K562 (cell line): ENCODE measurements at regions not wholly inside any gene's neighbourhood (a gene's known extent, or its start where the extent isn't known, plus 50 kb on each side); places are given as distances from the start of the nearest gene placed in this dataset.

ENCODE experiments used
- ATAC-seq: fragments of 200-7000 bp; cut with Tn5 transposase; 3 replicates; pipeline ENCODE4 v1.9.1; 2020; ENCODE audit warnings: moderate library complexity
- BruUV-seq: library from RNA; stranded (reverse); fragments of 400-500 nt; replicated peaks from 2 replicates; lab custom pipeline; 2021; lab: Mats Ljungman, UMichigan
- CTCF ChIA-PET: fragments of 300-600 bp; formaldehyde crosslinking; extraction: SDS; loops from one replicate; lab custom pipeline; 2021; ENCODE audit warnings: low intra/inter-chr PET ratio; lab: Yijun Ruan, JAX
- POLR2A ChIA-PET: fragments of 300-600, 350-650 bp; sonication (Branson Sonifier 250); formaldehyde crosslinking; extraction: SDS; loops from one replicate; lab custom pipeline; 2021; ENCODE audit warnings: antibody characterized with exemption, inconsistent platforms; lab: Yijun Ruan, JAX
- DNase-seq, 4 experiments: peaks; one replicate each; pipeline versions ENCODE4 v3.0.0 to v3.0.0-alpha.2; 2011 to 2018; ENCODE audit warnings: low spot score in 3 of 4, mixed read lengths in 3 of 4; ENCODE audit errors: extremely low read depth in 1 of 4
- FAIRE-seq: peaks from 2 replicates; lab custom pipeline; 2011; peaks lifted over from hg19 to GRCh38; lab: Jason Lieb, UNC
- H2AFZ ChIP-seq: 2 replicates; pipeline ENCODE4 v1.6.0; 2011; ENCODE audit warnings: low read depth, low read length, control low read depth, inconsistent platforms
- H3K27ac ChIP-seq: fragments of 200-600 bp; 3 replicates; pipeline ENCODE4 v1.8.0; 2011; ENCODE audit warnings: low read depth, mild to moderate bottlenecking, control low read depth, inconsistent platforms, low read length, moderate library complexity, mixed read lengths; ENCODE audit errors: extremely low read depth
- H3K27me3 ChIP-seq, 2 experiments: fragments of 300-600 bp in 1 of 2; 2 replicates in 1 of 2; 3 replicates in 1 of 2; pipeline versions ENCODE4 v1.6.0 to v1.8.0; 2011; ENCODE audit warnings: inconsistent platforms in 2 of 2, low read length in 2 of 2, mild to moderate bottlenecking in 1 of 2, mixed read lengths in 1 of 2, moderate library complexity in 1 of 2; ENCODE audit not compliant: control insufficient read depth in 2 of 2, insufficient read depth in 2 of 2
- H3K36me3 ChIP-seq: fragments of 300-600 bp; 3 replicates; pipeline ENCODE4 v1.8.0; 2011; ENCODE audit warnings: mild to moderate bottlenecking, low read length, inconsistent platforms; ENCODE audit not compliant: control insufficient read depth, insufficient read depth
- H3K4me1 ChIP-seq, 2 experiments: fragments of 200-600 bp in 1 of 2; replicated peaks in 1 of 2; 2 replicates in 1 of 2; 3 replicates in 1 of 2; pipeline versions ENCODE4 v1.5.1 to v1.8.0; 2011; ENCODE audit warnings: inconsistent platforms in 2 of 2, low read length in 2 of 2, mild to moderate bottlenecking in 1 of 2, mixed read lengths in 1 of 2, moderate library complexity in 1 of 2; ENCODE audit not compliant: control insufficient read depth in 2 of 2, insufficient read depth in 2 of 2
- H3K4me2 ChIP-seq: 2 replicates; pipeline ENCODE4 v1.6.1; 2011; ENCODE audit warnings: low read length, control low read depth, inconsistent platforms, mixed read lengths; ENCODE audit not compliant: insufficient read depth
- H3K4me3 ChIP-seq: fragments of 200-600 bp; sonication (generic), shearing (Covaris generic); 2 replicates; pipeline ENCODE4 v1.5.1; 2016; ENCODE audit warnings: control low read depth, inconsistent platforms
- H3K79me2 ChIP-seq: fragments of 200-600 bp; 3 replicates; pipeline ENCODE4 v1.8.0; 2011; ENCODE audit warnings: low read length, inconsistent platforms; ENCODE audit not compliant: control insufficient read depth, insufficient read depth
- H3K9ac ChIP-seq, 2 experiments: 2 replicates each; pipeline versions ENCODE4 v1.6.0 to v1.6.1; 2011; ENCODE audit warnings: low read depth in 2 of 2, low read length in 2 of 2, control low read depth in 1 of 2, inconsistent platforms in 1 of 2, mild to moderate bottlenecking in 1 of 2, mixed read lengths in 1 of 2; ENCODE audit not compliant: insufficient read depth in 1 of 2
- H3K9me1 ChIP-seq: one replicate; pipeline ENCODE4 v1.6.0; 2011; ENCODE audit warnings: inconsistent platforms, mild to moderate bottlenecking, low read length, moderate library complexity; ENCODE audit not compliant: control insufficient read depth, insufficient read depth
- H3K9me3 ChIP-seq: replicated peaks from 2 replicates; pipeline ENCODE4 v1.5.1; 2011; ENCODE audit warnings: low read depth, low read length, inconsistent platforms; ENCODE audit not compliant: control insufficient read depth, insufficient read depth
- H4K20me1 ChIP-seq: replicated peaks from 2 replicates; pipeline ENCODE4 v1.6.1; 2011; ENCODE audit warnings: low read length, inconsistent platforms, mixed read lengths; ENCODE audit not compliant: control insufficient read depth, insufficient read depth
- ARID2 ChIP-seq: fragments of 450-650 bp; IDR thresholded peaks from 2 replicates; pipeline ENCODE4 v1.6.1; 2017; ENCODE audit warnings: antibody characterized with exemption, mild to moderate bottlenecking
- MTA1 ChIP-seq: fragments of 450-650 bp; IDR thresholded peaks from 2 replicates; pipeline ENCODE4 v1.6.1; 2017; ENCODE audit warnings: borderline replicate concordance
- PTTG1 ChIP-seq: fragments of 450-650 bp; IDR thresholded peaks from 2 replicates; pipeline ENCODE4 v1.6.1; 2016; ENCODE audit warnings: low read depth, mild to moderate bottlenecking, missing genetic modification characterization, missing compliant biosample characterization
- TBL1XR1 ChIP-seq, 2 experiments: IDR thresholded peaks; 2 replicates each; pipeline ENCODE4 v1.6.1; 2012; ENCODE audit warnings: improper control_type of control experiment in 2 of 2, low read length in 2 of 2, mild to moderate bottlenecking in 1 of 2
- ZBTB8A ChIP-seq: fragments of 450-650 bp; IDR thresholded peaks from 2 replicates; pipeline ENCODE4 v1.6.1; 2018; ENCODE audit warnings: mild to moderate bottlenecking, moderate library complexity; ENCODE audit not compliant: partially characterized antibody
- ZKSCAN3 ChIP-seq: fragments of 250-450 bp; sonication (Bioruptor Pico); IDR thresholded peaks from 2 replicates; pipeline ENCODE4 v1.4.0; 2020
- ZNF668 ChIP-seq: fragments of 250-450 bp; sonication (Bioruptor Pico); IDR thresholded peaks from 2 replicates; pipeline ENCODE4 v1.8.0; 2022; ENCODE audit warnings: mild to moderate bottlenecking, inconsistent platforms
- WGBS: fragments of 100-300 bp; shearing (Covaris generic); methylation state at CpG from one replicate; pipeline ENCODE4 v1.1.6; 2016; ENCODE audit warnings: low coverage, mixed read lengths; ENCODE audit not compliant: insufficient coverage; ENCODE audit errors: missing lambda C conversion rate; 5-methylcytosine and 5-hydroxymethylcytosine counted together
- in situ Hi-C: fragments of 300-500 bp; cut with MboI; formaldehyde crosslinking; loops from 4 replicates; pipeline ENCODE4 v1.15.0; 2018; ENCODE audit warnings: inconsistent platforms, mixed read lengths
- intact Hi-C: fragments of 100-400 bp; cut with micrococcal nuclease; formaldehyde crosslinking; loops from 2 replicates; pipeline ENCODE4 v1.14.2; 2022
- TF ChIP-seq, protein P1 (sequence below): fragments of 250-450 bp; sonication (Bioruptor Pico); IDR thresholded peaks from 2 replicates; pipeline ENCODE4 v1.4.0; 2020; ENCODE audit warnings: mild to moderate bottlenecking
- TF ChIP-seq, protein P2 (sequence below): fragments of 250-450 bp; sonication (Bioruptor Pico); IDR thresholded peaks from 2 replicates; pipeline ENCODE4 v1.4.0; 2020; ENCODE audit warnings: mild to moderate bottlenecking, moderate library complexity, borderline replicate concordance
- TF ChIP-seq, protein P3 (sequence below): sonication (generic); formaldehyde crosslinking; IDR thresholded peaks from 2 replicates; pipeline ENCODE4 v1.8.0; 2023; ENCODE audit warnings: mild to moderate bottlenecking, missing genetic modification reagents

DNA sequence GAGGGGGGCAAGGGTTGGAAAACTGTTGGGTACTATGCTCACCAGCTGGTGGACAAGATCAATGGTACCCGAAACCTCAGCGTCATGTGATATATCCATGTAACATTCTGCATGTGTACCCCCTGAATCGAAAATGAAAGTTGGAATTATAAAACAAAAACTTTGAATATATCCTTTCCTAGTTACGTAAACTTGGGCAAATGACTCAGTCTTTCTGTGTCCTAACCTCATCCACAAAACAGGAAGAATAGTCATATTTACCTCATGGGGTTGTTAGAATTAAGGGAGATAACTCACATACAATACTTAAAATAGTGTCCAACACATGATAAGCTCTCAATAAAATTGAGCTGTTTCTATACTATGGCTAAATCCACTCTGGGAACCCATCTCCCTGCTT lies 620.1 kb upstream of the KIRREL3 start:
- ChIA-PET CTCF (no interaction called here), POLR2A (no interaction called here)
- Histone ChIP-seq H3K9ac (no peak overlapping the region), H4K20me1 (no peaks in the 10 kb centered on the region), H3K27ac (no peak overlapping the region), H3K4me1 (no peaks in the 10 kb centered on the region), H3K79me2 (no peaks in the 10 kb centered on the region), H3K9me1 (no peaks in the 10 kb centered on the region), H3K36me3 (no peaks in the 10 kb centered on the region), H3K4me2 (no peak overlapping the region), H3K4me3 (no peak overlapping the region), H3K9me3 (no peaks in the 10 kb centered on the region; the same call in 1 of the 2 replicates), H2AFZ (no peak overlapping the region), H3K27me3 (no peaks in the 10 kb centered on the region)
- no peak for TF ChIP-seq ZNF668 (CRISPR knock-in tag)
- TF ChIP-seq ZKSCAN3: no peak
- TF ChIP-seq, protein P1, sequence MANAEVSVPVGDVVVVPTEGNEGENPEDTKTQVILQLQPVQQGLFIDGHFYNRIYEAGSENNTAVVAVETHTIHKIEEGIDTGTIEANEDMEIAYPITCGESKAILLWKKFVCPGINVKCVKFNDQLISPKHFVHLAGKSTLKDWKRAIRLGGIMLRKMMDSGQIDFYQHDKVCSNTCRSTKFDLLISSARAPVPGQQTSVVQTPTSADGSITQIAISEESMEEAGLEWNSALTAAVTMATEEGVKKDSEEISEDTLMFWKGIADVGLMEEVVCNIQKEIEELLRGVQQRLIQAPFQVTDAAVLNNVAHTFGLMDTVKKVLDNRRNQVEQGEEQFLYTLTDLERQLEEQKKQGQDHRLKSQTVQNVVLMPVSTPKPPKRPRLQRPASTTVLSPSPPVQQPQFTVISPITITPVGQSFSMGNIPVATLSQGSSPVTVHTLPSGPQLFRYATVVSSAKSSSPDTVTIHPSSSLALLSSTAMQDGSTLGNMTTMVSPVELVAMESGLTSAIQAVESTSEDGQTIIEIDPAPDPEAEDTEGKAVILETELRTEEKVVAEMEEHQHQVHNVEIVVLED: no peak
- TF ChIP-seq, protein P2, sequence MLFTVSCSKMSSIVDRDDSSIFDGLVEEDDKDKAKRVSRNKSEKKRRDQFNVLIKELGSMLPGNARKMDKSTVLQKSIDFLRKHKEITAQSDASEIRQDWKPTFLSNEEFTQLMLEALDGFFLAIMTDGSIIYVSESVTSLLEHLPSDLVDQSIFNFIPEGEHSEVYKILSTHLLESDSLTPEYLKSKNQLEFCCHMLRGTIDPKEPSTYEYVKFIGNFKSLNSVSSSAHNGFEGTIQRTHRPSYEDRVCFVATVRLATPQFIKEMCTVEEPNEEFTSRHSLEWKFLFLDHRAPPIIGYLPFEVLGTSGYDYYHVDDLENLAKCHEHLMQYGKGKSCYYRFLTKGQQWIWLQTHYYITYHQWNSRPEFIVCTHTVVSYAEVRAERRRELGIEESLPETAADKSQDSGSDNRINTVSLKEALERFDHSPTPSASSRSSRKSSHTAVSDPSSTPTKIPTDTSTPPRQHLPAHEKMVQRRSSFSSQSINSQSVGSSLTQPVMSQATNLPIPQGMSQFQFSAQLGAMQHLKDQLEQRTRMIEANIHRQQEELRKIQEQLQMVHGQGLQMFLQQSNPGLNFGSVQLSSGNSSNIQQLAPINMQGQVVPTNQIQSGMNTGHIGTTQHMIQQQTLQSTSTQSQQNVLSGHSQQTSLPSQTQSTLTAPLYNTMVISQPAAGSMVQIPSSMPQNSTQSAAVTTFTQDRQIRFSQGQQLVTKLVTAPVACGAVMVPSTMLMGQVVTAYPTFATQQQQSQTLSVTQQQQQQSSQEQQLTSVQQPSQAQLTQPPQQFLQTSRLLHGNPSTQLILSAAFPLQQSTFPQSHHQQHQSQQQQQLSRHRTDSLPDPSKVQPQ (CRISPR knock-in tag): no peak
- no peak for TF ChIP-seq PTTG1 (tag)
- no peak for TF ChIP-seq ARID2
- no peak for TF ChIP-seq ZBTB8A
- TF ChIP-seq MTA1: no peak
- TF ChIP-seq TBL1XR1 (IDR thresholded peaks at IDR 0.05; ENCODE audit: low read length in 2 of 2): no peak
- TF ChIP-seq, protein P3, sequence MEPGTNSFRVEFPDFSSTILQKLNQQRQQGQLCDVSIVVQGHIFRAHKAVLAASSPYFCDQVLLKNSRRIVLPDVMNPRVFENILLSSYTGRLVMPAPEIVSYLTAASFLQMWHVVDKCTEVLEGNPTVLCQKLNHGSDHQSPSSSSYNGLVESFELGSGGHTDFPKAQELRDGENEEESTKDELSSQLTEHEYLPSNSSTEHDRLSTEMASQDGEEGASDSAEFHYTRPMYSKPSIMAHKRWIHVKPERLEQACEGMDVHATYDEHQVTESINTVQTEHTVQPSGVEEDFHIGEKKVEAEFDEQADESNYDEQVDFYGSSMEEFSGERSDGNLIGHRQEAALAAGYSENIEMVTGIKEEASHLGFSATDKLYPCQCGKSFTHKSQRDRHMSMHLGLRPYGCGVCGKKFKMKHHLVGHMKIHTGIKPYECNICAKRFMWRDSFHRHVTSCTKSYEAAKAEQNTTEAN (CRISPR knock-in tag): no peak
- 0% methylated on average over 4 of the region's 4 CpGs for WGBS
- no peak for DNase-seq
- no peak for ATAC-seq
- intact Hi-C loops (no loop called here), in situ Hi-C loops (no loop called here)
- FAIRE-seq: no peak
- no TSS peak for BruUV-seq
